C4-2B (cell line): ENCODE measurements at regions not wholly inside any gene's neighbourhood (a gene's known extent, or its start where the extent isn't known, plus 50 kb on each side); places are given as distances from the start of the nearest gene placed in this dataset.

Experiments used
- ZFX ChIP-seq: fragments of 450-650 bp; IDR thresholded peaks from 2 replicates; pipeline ENCODE4 v1.6.1; 2017
- TF ChIP-seq, protein P1 (sequence below): fragments of 450-650 bp; conservative IDR thresholded peaks from 2 replicates; pipeline ENCODE4 v1.5.1; 2017; ENCODE audit warnings: mild to moderate bottlenecking

- TF ChIP-seq, protein P1, sequence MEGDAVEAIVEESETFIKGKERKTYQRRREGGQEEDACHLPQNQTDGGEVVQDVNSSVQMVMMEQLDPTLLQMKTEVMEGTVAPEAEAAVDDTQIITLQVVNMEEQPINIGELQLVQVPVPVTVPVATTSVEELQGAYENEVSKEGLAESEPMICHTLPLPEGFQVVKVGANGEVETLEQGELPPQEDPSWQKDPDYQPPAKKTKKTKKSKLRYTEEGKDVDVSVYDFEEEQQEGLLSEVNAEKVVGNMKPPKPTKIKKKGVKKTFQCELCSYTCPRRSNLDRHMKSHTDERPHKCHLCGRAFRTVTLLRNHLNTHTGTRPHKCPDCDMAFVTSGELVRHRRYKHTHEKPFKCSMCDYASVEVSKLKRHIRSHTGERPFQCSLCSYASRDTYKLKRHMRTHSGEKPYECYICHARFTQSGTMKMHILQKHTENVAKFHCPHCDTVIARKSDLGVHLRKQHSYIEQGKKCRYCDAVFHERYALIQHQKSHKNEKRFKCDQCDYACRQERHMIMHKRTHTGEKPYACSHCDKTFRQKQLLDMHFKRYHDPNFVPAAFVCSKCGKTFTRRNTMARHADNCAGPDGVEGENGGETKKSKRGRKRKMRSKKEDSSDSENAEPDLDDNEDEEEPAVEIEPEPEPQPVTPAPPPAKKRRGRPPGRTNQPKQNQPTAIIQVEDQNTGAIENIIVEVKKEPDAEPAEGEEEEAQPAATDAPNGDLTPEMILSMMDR: no peak
- TF ChIP-seq ZFX: no peak
These were observed 98.5 kb upstream of the IFNG-AS1 start for GRCh38 chr12:67890726-67891258.
